Tibial nerve (tissue), 4 donors: ENCODE measurements at regions not wholly inside any gene's neighbourhood (a gene's known extent, or its start where the extent isn't known, plus 50 kb on each side); places are given as distances from the start of the nearest gene placed in this dataset.

ENCODE experiments used
- DNase-seq, 2 donors: peaks; one replicate each; pipeline ENCODE4 v3.0.0-alpha.2; 2019; ENCODE audit warnings: low spot score in 2 of 2
- H3K27ac ChIP-seq, 4 donors: fragments of 200-600 bp; sonication (generic) in 3 of 4; one replicate each; pipeline ENCODE4 v1.5.1; 2017 to 2019; ENCODE audit warnings: mild to moderate bottlenecking in 1 of 4
- H3K27me3 ChIP-seq, 2 donors: fragments of 200-600 bp; sonication (generic) in 1 of 2; one replicate each; pipeline versions ENCODE4 v1.5.1 to v1.6.0; 2017 to 2019
- H3K36me3 ChIP-seq, 3 donors: fragments of 200-600 bp; sonication (generic); one replicate each; pipeline ENCODE4 v1.5.1; 2018 to 2019
- H3K4me1 ChIP-seq, 4 donors: fragments of 200-600 bp; sonication (generic) in 3 of 4; one replicate each; pipeline ENCODE4 v1.5.1; 2017 to 2019
- H3K4me3 ChIP-seq, 4 donors: fragments of 200-600 bp; sonication (generic) in 3 of 4; one replicate each; pipeline ENCODE4 v1.5.1; 2017 to 2019; ENCODE audit warnings: mild to moderate bottlenecking in 1 of 4, moderate library complexity in 1 of 4
- H3K9me3 ChIP-seq, 4 donors: fragments of 200-600 bp; sonication (generic) in 3 of 4; one replicate each; pipeline ENCODE4 v1.5.1; 2017 to 2019
- CTCF ChIP-seq, 5 experiments: fragments of 200-600 bp in 3 of 5; fragments of 450-650 bp in 2 of 5; sonication (generic) in 3 of 5; IDR thresholded peaks; one replicate each; pipeline ENCODE4 v1.5.1; 2016 to 2019; ENCODE audit warnings: antibody characterized with exemption in 5 of 5, mild to moderate bottlenecking in 3 of 5, moderate library complexity in 2 of 5
- EP300 ChIP-seq, 2 donors: sonication (generic); formaldehyde crosslinking; IDR thresholded peaks; one replicate each; pipeline ENCODE4 v1.6.1; 2017; ENCODE audit warnings: antibody characterized with exemption in 2 of 2, mild to moderate bottlenecking in 1 of 2
- POLR2A ChIP-seq, 2 donors: fragments of 450-650 bp; IDR thresholded peaks; one replicate each; pipeline ENCODE4 v1.6.1; 2017; ENCODE audit warnings: antibody characterized with exemption in 2 of 2, mild to moderate bottlenecking in 2 of 2, moderate library complexity in 2 of 2
- WGBS, 2 donors: methylation state at CpG; one replicate each; pipeline ENCODE4 v1.1.5; 2018; 5-methylcytosine and 5-hydroxymethylcytosine counted together

GRCh38 chr2:51705417-51705816 is 673.5 kb upstream of the NRXN1 start:
- no peak for TF ChIP-seq POLR2A (IDR thresholded peaks at IDR 0.05)
- TF ChIP-seq EP300 (IDR thresholded peaks at IDR 0.05), result no peak
- TF ChIP-seq CTCF (IDR thresholded peaks at IDR 0.05), result no peak
- Histone ChIP-seq H3K27ac (no peak overlapping the region), H3K4me1 (no peaks in the 10 kb centered on the region), H3K4me3 (no peak overlapping the region), H3K27me3 (no peaks in the 10 kb centered on the region), H3K9me3 (no peaks in the 10 kb centered on the region), H3K36me3 (no peaks in the 10 kb centered on the region)
- DNase-seq, result no peak
- 91 to 96% methylated on average over 1 of the region's 1 CpG for WGBS, 2 donors

DNA sequence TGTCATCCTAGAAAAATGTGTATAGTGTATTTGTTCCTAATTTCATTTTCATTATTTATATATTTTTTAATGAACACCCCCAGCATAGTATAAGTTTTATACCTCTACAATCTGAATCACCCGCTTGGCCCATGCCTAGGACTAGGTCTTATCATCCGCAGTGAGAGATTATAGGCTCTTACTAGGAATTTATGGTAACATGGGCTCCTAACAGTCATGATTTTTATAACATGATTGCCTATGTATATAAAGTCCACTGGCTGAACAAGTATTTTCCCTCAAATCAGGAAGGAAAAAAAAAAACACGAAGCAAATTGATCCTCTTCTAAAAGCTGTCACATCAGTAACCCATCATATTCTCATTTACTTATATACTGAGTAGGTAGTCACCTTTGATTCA is 666.1 kb upstream of the NRXN1 start:
- Histone ChIP-seq H3K4me3 (no peak overlapping the region), H3K4me1 (peaks cover 0 to 8% (median 0%) of the 10 kb centered on the region in 4 donors), H3K9me3 (no peaks in the 10 kb centered on the region), H3K36me3 (no peaks in the 10 kb centered on the region), H3K27ac (no peak overlapping the region), H3K27me3 (no peaks in the 10 kb centered on the region)
- 86 to 91% methylated on average over 3 of the region's 3 CpGs for WGBS, 2 donors
- no peak for TF ChIP-seq EP300 (IDR thresholded peaks at IDR 0.05)
- no peak for DNase-seq

DNA sequence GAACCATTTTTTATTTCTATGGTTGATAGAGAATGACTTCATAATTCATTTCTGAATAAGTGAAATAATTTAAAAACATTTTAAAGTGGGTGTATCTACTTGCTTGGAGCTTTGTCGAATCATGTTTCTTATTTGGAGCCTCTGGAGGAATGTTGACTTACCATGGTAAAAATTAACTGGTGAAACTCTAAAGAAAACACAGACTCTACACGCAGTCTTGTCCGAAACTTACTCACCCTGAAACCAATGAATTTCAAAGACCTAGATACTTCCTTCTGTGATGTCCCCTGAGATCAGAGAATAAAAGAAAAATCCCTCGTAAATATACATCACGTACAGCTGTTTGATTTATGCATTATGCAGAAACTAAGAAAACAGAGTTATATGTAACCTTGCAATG is 665.2 kb upstream of the NRXN1 start:
- H3K27ac ChIP-seq, result no peak overlapping the region
- H3K4me1 ChIP-seq, result peaks cover 0 to 8% (median 0%) of the 10 kb centered on the region in 4 donors
- no peak overlapping the region for H3K4me3 ChIP-seq
- H3K36me3 ChIP-seq, result no peaks in the 10 kb centered on the region
- no peak for TF ChIP-seq CTCF (IDR thresholded peaks at IDR 0.05)
- TF ChIP-seq POLR2A (IDR thresholded peaks at IDR 0.05), result no peak
- TF ChIP-seq EP300 (IDR thresholded peaks at IDR 0.05), result no peak
- H3K9me3 ChIP-seq, result no peaks in the 10 kb centered on the region
- H3K27me3 ChIP-seq, result no peaks in the 10 kb centered on the region
- 79 to 85% methylated on average over 5 of the region's 5 CpGs for WGBS, 2 donors
- no peak for DNase-seq

GRCh38 chr2:51695531-51695930 is 663.6 kb upstream of the NRXN1 start:
- no peak overlapping the region for H3K27ac ChIP-seq
- no peaks in the 10 kb centered on the region for H3K36me3 ChIP-seq
- DNase-seq, result no peak
- TF ChIP-seq CTCF (IDR thresholded peaks at IDR 0.05), result no peak
- no peak for TF ChIP-seq EP300 (IDR thresholded peaks at IDR 0.05)
- TF ChIP-seq POLR2A (IDR thresholded peaks at IDR 0.05), result no peak
- peaks cover 0 to 8% (median 0%) of the 10 kb centered on the region in 4 donors for H3K4me1 ChIP-seq
- no peaks in the 10 kb centered on the region for H3K27me3 ChIP-seq
- no peak overlapping the region for H3K4me3 ChIP-seq
- H3K9me3 ChIP-seq, result no peaks in the 10 kb centered on the region
- 38% methylated on average over 1 of the region's 1 CpG for WGBS, 2 donors

DNA sequence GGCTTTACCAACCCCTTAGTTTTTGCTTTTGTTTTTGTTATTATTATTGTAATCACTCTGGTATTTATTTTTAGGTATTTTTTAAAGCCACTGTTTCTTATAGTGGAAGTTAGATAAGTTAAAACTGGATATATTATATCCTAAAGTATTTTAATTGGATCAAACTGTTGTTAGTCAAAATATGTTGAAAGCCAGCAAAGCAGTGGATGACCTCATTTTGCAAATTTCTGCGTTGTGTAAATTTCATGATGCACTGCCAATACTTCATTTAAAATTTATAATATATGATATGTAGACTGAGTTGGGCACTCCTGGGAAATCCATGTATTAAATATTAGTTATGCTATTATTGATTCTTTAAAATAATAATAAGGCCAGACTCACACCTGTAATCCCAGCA is 661.7 kb upstream of the NRXN1 start:
- DNase-seq, result no peak
- H3K36me3 ChIP-seq, result no peaks in the 10 kb centered on the region
- H3K27me3 ChIP-seq, result no peaks in the 10 kb centered on the region
- no peak overlapping the region for H3K4me3 ChIP-seq
- 63 to 73% methylated on average over 1 of the region's 1 CpG for WGBS, 2 donors
- H3K27ac ChIP-seq, result no peak overlapping the region
- TF ChIP-seq EP300 (IDR thresholded peaks at IDR 0.05), result no peak
- no peak for TF ChIP-seq CTCF (IDR thresholded peaks at IDR 0.05)
- no peak for TF ChIP-seq POLR2A (IDR thresholded peaks at IDR 0.05)
- H3K4me1 ChIP-seq, result peaks cover 0 to 8% (median 0%) of the 10 kb centered on the region in 4 donors
- H3K9me3 ChIP-seq, result no peaks in the 10 kb centered on the region

- DNase-seq, result no peak
- no peaks in the 10 kb centered on the region for H3K27me3 ChIP-seq
- H3K4me1 ChIP-seq, result no peaks in the 10 kb centered on the region
- no peak overlapping the region for H3K27ac ChIP-seq
- H3K4me3 ChIP-seq, result no peak overlapping the region
- WGBS, 2 donors, result 87 to 95% methylated on average over 2 of the region's 2 CpGs
- TF ChIP-seq CTCF (IDR thresholded peaks at IDR 0.05), result no peak
- no peak for TF ChIP-seq EP300 (IDR thresholded peaks at IDR 0.05)
- TF ChIP-seq POLR2A (IDR thresholded peaks at IDR 0.05), result no peak
- H3K36me3 ChIP-seq, result no peaks in the 10 kb centered on the region
- peaks cover 0 to 6% (median 0%) of the 10 kb centered on the region in 4 donors for H3K9me3 ChIP-seq
Measured at GRCh38 chr2:51681854-51682253, 649.9 kb upstream of the NRXN1 start.
